Kidney glomerular epithelial cell (primary cell): ENCODE measurements at regions not wholly inside any gene's neighbourhood (a gene's known extent, or its start where the extent isn't known, plus 50 kb on each side); places are given as distances from the start of the nearest gene placed in this dataset.

Experiments used
- DNase-seq: peaks from one replicate; lab custom pipeline; 2025; lab: John Stamatoyannopoulos, UW

- no peak for DNase-seq
Observed at GRCh38 chr4:63814171-63814964, 594.9 kb downstream of the TECRL start.

GRCh38 chr4:63799166-63799565 is 610.1 kb downstream of the TECRL start:
- DNase-seq = no peak

GRCh38 chr4:63795301-63795700 is 613.9 kb downstream of the TECRL start:
- no peak for DNase-seq

GRCh38 chr4:63790377-63790776 is 618.9 kb downstream of the TECRL start:
- no peak for DNase-seq

- DNase-seq = no peak
Observed at GRCh38 chr4:63788271-63788670, 621.0 kb downstream of the TECRL start.

GRCh38 chr4:63787326-63787725 is 621.9 kb downstream of the TECRL start:
- DNase-seq = no peak

GRCh38 chr4:63786171-63786570 is 623.1 kb downstream of the TECRL start:
- no peak for DNase-seq

GRCh38 chr4:63784822-63785221 is 624.4 kb downstream of the TECRL start:
- DNase-seq = no peak

- DNase-seq = no peak
Observed at GRCh38 chr4:63777601-63778000, 631.6 kb downstream of the TECRL start.

- DNase-seq = no peak
Observed at GRCh38 chr4:63764400-63764799, 644.9 kb downstream of the TECRL start.

GRCh38 chr4:63757929-63758328 is 651.3 kb downstream of the TECRL start:
- no peak for DNase-seq

GRCh38 chr4:63742882-63743281 is 666.4 kb downstream of the TECRL start:
- no peak for DNase-seq

- no peak for DNase-seq
Observed at GRCh38 chr4:63729519-63729918, 679.7 kb downstream of the TECRL start.

GRCh38 chr4:63728480-63729177 is 680.6 kb downstream of the TECRL start:
- DNase-seq = no peak

GRCh38 chr4:63717384-63717783 is 691.9 kb downstream of the TECRL start:
- DNase-seq = peak; percentile 25

- no peak for DNase-seq
Observed at GRCh38 chr4:63708661-63709060, 700.6 kb downstream of the TECRL start.

GRCh38 chr4:63700569-63700968 is 708.7 kb downstream of the TECRL start:
- DNase-seq = no peak

GRCh38 chr4:63693321-63693720 is 715.9 kb downstream of the TECRL start:
- DNase-seq = no peak

GRCh38 chr4:63678358-63678931 is 730.8 kb downstream of the TECRL start:
- DNase-seq = no peak

GRCh38 chr4:63670735-63671134 is 738.5 kb downstream of the TECRL start:
- DNase-seq = no peak

- DNase-seq = no peak
Observed at GRCh38 chr4:63663870-63664269, 745.4 kb downstream of the TECRL start.

GRCh38 chr4:63644396-63644795 is 764.9 kb downstream of the TECRL start:
- DNase-seq = no peak

- no peak for DNase-seq
Observed at GRCh38 chr4:63637270-63637669, 772.0 kb downstream of the TECRL start.
